IMR-90 (cell line): ENCODE measurements at regions not wholly inside any gene's neighbourhood (a gene's known extent, or its start where the extent isn't known, plus 50 kb on each side); places are given as distances from the start of the nearest gene placed in this dataset.

Source experiments
- ATAC-seq: fragments of 200-7000 bp; cut with Tn5 transposase; 2 replicates; pipeline ENCODE4 v1.9.1; 2020; ENCODE audit warnings: low read depth, mild to moderate bottlenecking, moderate library complexity
- BruUV-seq: library from RNA; stranded (reverse); fragments of 400-500 nt; replicated peaks from 2 replicates; lab custom pipeline; 2021; lab: Mats Ljungman, UMichigan
- CTCF ChIA-PET: fragments of 300-600 bp; formaldehyde crosslinking; extraction: SDS; loops from one replicate; lab custom pipeline; 2021; ENCODE audit warnings: antibody characterized with exemption; lab: Yijun Ruan, JAX
- POLR2A ChIA-PET: fragments of 300-600 bp; sonication (Branson Sonifier 250); formaldehyde crosslinking; loops from one replicate; lab custom pipeline; 2022; ENCODE audit warnings: antibody characterized with exemption; ENCODE audit not compliant: unreplicated experiment; lab: Charles Lee
- DNase-seq: peaks from one replicate; pipeline ENCODE4 v3.0.0; 2013
- H2AFZ ChIP-seq: replicated peaks from 2 replicates; pipeline ENCODE3; 2013; ENCODE audit warnings: low read length, mild to moderate bottlenecking; ENCODE audit not compliant: poor library complexity
- H2AK5ac ChIP-seq: 2 replicates; pipeline ENCODE4 v1.6.1; 2013; ENCODE audit warnings: low read depth, low read length, inconsistent platforms
- H2AK9ac ChIP-seq: replicated peaks from 2 replicates; pipeline ENCODE3; 2013; ENCODE audit warnings: mild to moderate bottlenecking, low read depth, low read length, moderate library complexity; ENCODE audit not compliant: poor library complexity
- H2BK120ac ChIP-seq: 2 replicates; pipeline ENCODE4 v1.6.1; 2013; ENCODE audit warnings: low read depth, low read length, inconsistent platforms
- H2BK15ac ChIP-seq: 3 replicates; pipeline ENCODE4 v1.6.1; 2013; ENCODE audit warnings: low read depth, low read length, inconsistent platforms
- H2BK20ac ChIP-seq: 2 replicates; pipeline ENCODE4 v1.6.1; 2013; ENCODE audit warnings: low read depth, mild to moderate bottlenecking, inconsistent platforms, low read length, moderate library complexity
- H2BK5ac ChIP-seq: 2 replicates; pipeline ENCODE4 v1.6.1; 2013; ENCODE audit warnings: mild to moderate bottlenecking, low read depth, low read length, inconsistent platforms; ENCODE audit not compliant: poor library complexity, severe bottlenecking
- H3K14ac ChIP-seq: replicated peaks from 2 replicates; pipeline ENCODE4 v1.6.1; 2013; ENCODE audit warnings: low read depth, low read length, inconsistent platforms
- H3K18ac ChIP-seq: 2 replicates; pipeline ENCODE4 v1.6.1; 2013; ENCODE audit warnings: low read depth, low read length, control low read depth
- H3K23ac ChIP-seq: 2 replicates; pipeline ENCODE4 v1.6.1; 2013; ENCODE audit warnings: low read depth, low read length, inconsistent platforms
- H3K27ac ChIP-seq: 2 replicates; pipeline ENCODE4 v1.5.1; 2013; ENCODE audit warnings: mild to moderate bottlenecking, control low read depth, low read length; ENCODE audit not compliant: insufficient read depth
- H3K27me3 ChIP-seq: 2 replicates; pipeline ENCODE4 v1.6.1; 2013; ENCODE audit warnings: low read length; ENCODE audit not compliant: control insufficient read depth, insufficient read depth
- H3K36me3 ChIP-seq: 2 replicates; pipeline ENCODE4 v1.6.1; 2013; ENCODE audit warnings: low read length, mixed read lengths; ENCODE audit not compliant: control insufficient read depth, insufficient read depth
- H3K4ac ChIP-seq: 2 replicates; pipeline ENCODE4 v1.6.1; 2013; ENCODE audit warnings: low read depth, low read length, inconsistent platforms
- H3K4me1 ChIP-seq: 2 replicates; pipeline ENCODE4 v1.6.1; 2013; ENCODE audit warnings: low read length, mixed read lengths; ENCODE audit not compliant: control insufficient read depth, insufficient read depth
- H3K4me2 ChIP-seq: 2 replicates; pipeline ENCODE4 v1.6.1; 2013; ENCODE audit warnings: low read depth, mild to moderate bottlenecking, control low read depth, low read length, moderate library complexity
- H3K4me3 ChIP-seq: 2 replicates; pipeline ENCODE4 v1.5.1; 2013; ENCODE audit warnings: low read depth, mild to moderate bottlenecking, control low read depth, low read length, moderate library complexity; ENCODE audit not compliant: insufficient read depth
- H3K56ac ChIP-seq: 2 replicates; pipeline ENCODE4 v1.6.1; 2013; ENCODE audit warnings: low read length, inconsistent platforms; ENCODE audit not compliant: insufficient read depth; ENCODE audit errors: extremely low read depth
- H3K79me1 ChIP-seq, 2 experiments: 2 replicates each; pipeline ENCODE4 v1.6.1; 2013; ENCODE audit warnings: low read length in 2 of 2, inconsistent platforms in 1 of 2, low read depth in 1 of 2
- H3K9ac ChIP-seq: 2 replicates; pipeline ENCODE4 v1.6.1; 2013; ENCODE audit warnings: low read depth, low read length, control low read depth
- H3K9me1 ChIP-seq: 2 replicates; pipeline ENCODE4 v1.6.1; 2013; ENCODE audit warnings: low read length, inconsistent platforms; ENCODE audit not compliant: insufficient read depth
- H3K9me3 ChIP-seq: 2 replicates; pipeline ENCODE4 v1.6.1; 2013; ENCODE audit warnings: low read length; ENCODE audit not compliant: control insufficient read depth, insufficient read depth
- H4K20me1 ChIP-seq: 2 replicates; pipeline ENCODE4 v1.6.1; 2013; ENCODE audit warnings: low read length, inconsistent platforms; ENCODE audit not compliant: insufficient read depth
- H4K5ac ChIP-seq: 2 replicates; pipeline ENCODE4 v1.6.1; 2013; ENCODE audit warnings: mild to moderate bottlenecking, low read depth, low read length, control low read depth
- H4K8ac ChIP-seq, 2 experiments: 2 replicates each; pipeline ENCODE4 v1.6.1; 2013; ENCODE audit warnings: low read depth in 2 of 2, low read length in 2 of 2, control low read depth in 1 of 2, inconsistent platforms in 1 of 2
- H4K91ac ChIP-seq: 2 replicates; pipeline ENCODE4 v1.6.1; 2013; ENCODE audit warnings: low read depth, low read length, inconsistent platforms; ENCODE audit not compliant: insufficient read depth
- CTCF ChIP-seq: conservative IDR thresholded peaks from 2 replicates; pipeline ENCODE4 v1.5.1; 2012; ENCODE audit warnings: mild to moderate bottlenecking, low read depth, low read length, improper control_type of control experiment
- ELK1 ChIP-seq: fragments of 150-350 bp; IDR thresholded peaks from 2 replicates; pipeline ENCODE4 v1.6.1; 2016; ENCODE audit warnings: low read depth, mild to moderate bottlenecking, low read length, moderate library complexity, borderline replicate concordance
- MAFK ChIP-seq: IDR thresholded peaks from 2 replicates; pipeline ENCODE4 v1.6.1; 2012; ENCODE audit warnings: low read depth, low read length, improper control_type of control experiment
- MAZ ChIP-seq: IDR thresholded peaks from 2 replicates; pipeline ENCODE4 v1.6.1; 2012; ENCODE audit warnings: low read depth, mild to moderate bottlenecking, low read length, improper control_type of control experiment, moderate library complexity, borderline replicate concordance
- POLR2A ChIP-seq: IDR thresholded peaks from 2 replicates; pipeline ENCODE4 v1.6.1; 2012; ENCODE audit warnings: mild to moderate bottlenecking, low read depth, low read length
- SMC3 ChIP-seq: fragments of 150-350 bp; IDR thresholded peaks from 2 replicates; pipeline ENCODE4 v1.6.1; 2016; ENCODE audit warnings: low read depth, mild to moderate bottlenecking, antibody characterized with exemption, low read length, moderate library complexity
- WGBS, 2 experiments: methylation state at CpG; one replicate each; pipeline versions ENCODE4 v1.1.5 to v1.1.7; 2013; ENCODE audit warnings: missing lambda C conversion rate in 2 of 2; ENCODE audit not compliant: insufficient read length in 1 of 2; ENCODE audit errors: extremely low coverage in 2 of 2; 5-methylcytosine and 5-hydroxymethylcytosine counted together
- dilution Hi-C: fragments of 300-500 bp; cut with HindIII; formaldehyde crosslinking; loops from one replicate; pipeline ENCODE4 v1.14.3; 2018; ENCODE audit warnings: low sequenced_read_pairs; ENCODE audit not compliant: unreplicated experiment
- in situ Hi-C: fragments of 300-500 bp; cut with MboI; formaldehyde crosslinking; loops from 3 replicates; pipeline ENCODE4 v1.14.3; 2019; ENCODE audit warnings: low sequenced_read_pairs, inconsistent platforms, mixed read lengths
- intact Hi-C: fragments of 100-400 bp; cut with micrococcal nuclease; formaldehyde crosslinking; loops from 2 replicates; pipeline ENCODE4 v1.10.0; 2022
- TF ChIP-seq, protein P1 (sequence below): fragments of 150-350 bp; IDR thresholded peaks from 2 replicates; pipeline ENCODE4 v1.6.1; 2017; ENCODE audit warnings: mild to moderate bottlenecking, antibody characterized with exemption, low read length, low read depth

DNA sequence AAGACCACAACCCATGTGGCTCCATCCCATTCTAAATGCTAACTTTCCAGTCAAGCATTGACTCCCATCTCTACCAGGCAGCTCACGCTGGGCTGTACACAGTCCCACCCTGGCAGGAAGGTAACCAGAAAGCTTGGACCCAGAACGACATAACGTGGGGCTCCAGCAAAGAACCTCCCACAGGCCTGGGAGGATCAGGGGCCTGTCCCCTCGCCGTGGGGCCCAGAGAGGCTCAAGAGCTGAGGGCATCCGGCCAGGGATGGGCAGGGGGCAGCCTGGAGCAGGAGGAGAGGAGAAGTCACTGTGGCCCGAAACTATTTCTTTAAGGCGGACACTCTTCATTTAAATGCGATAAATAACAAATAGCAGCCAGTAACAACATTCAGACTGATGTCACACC, 169.9 kb downstream of the SHANK2 start:
- H4K91ac ChIP-seq: no peak overlapping the region
- no peak overlapping the region for H2BK15ac ChIP-seq
- H2AFZ ChIP-seq: no peak overlapping the region
- TF ChIP-seq MAFK (no peak), ELK1 (no peak), POLR2A (no peak), SMC3 (no peak), CTCF (no peak), MAZ (no peak)
- TF ChIP-seq, protein P1, sequence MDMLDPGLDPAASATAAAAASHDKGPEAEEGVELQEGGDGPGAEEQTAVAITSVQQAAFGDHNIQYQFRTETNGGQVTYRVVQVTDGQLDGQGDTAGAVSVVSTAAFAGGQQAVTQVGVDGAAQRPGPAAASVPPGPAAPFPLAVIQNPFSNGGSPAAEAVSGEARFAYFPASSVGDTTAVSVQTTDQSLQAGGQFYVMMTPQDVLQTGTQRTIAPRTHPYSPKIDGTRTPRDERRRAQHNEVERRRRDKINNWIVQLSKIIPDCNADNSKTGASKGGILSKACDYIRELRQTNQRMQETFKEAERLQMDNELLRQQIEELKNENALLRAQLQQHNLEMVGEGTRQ: no peak
- ChIA-PET CTCF (no interaction called here), POLR2A (no interaction called here)
- H3K79me1 ChIP-seq: no peaks in the 10 kb centered on the region
- dilution Hi-C loops: no loop called here
- H3K56ac ChIP-seq: no peak overlapping the region
- H3K27me3 ChIP-seq: no peaks in the 10 kb centered on the region
- no peaks in the 10 kb centered on the region for H3K9me1 ChIP-seq
- no TSS peak for BruUV-seq
- no peak overlapping the region for H2AK5ac ChIP-seq
- DNase-seq (no peak), ATAC-seq (no peak)
- H3K14ac ChIP-seq: no peak overlapping the region
- H2BK20ac ChIP-seq: no peak overlapping the region
- no peak overlapping the region for H3K9ac ChIP-seq
- H3K27ac ChIP-seq: no peak overlapping the region
- H3K4me2 ChIP-seq: no peak overlapping the region
- no peak overlapping the region for H3K4me3 ChIP-seq
- H3K36me3 ChIP-seq: peaks cover 6% of the 10 kb centered on the region; the same call in 1 of the 2 replicates
- H3K4ac ChIP-seq: no peak overlapping the region
- no peak overlapping the region for H2BK5ac ChIP-seq
- H3K4me1 ChIP-seq: no peaks in the 10 kb centered on the region
- WGBS, 2 experiments: no CpG with 5 or more reads among the region's 9 CpGs
- H3K9me3 ChIP-seq: no peaks in the 10 kb centered on the region; the same call in 1 of the 2 replicates
- H3K18ac ChIP-seq: no peak overlapping the region
- no peak overlapping the region for H3K23ac ChIP-seq
- H2BK120ac ChIP-seq: no peak overlapping the region
- intact Hi-C loops: loop anchor here (5.0 kb wide), 1 partner anchor 265 kb away; no protein-coding TSS in a partner anchor
- no peaks in the 10 kb centered on the region for H4K20me1 ChIP-seq
- H4K8ac ChIP-seq: no peak overlapping the region
- in situ Hi-C loops: no loop called here
- no peak overlapping the region for H4K5ac ChIP-seq
- H2AK9ac ChIP-seq: no peak overlapping the region
